ENCODE measurements at regions not wholly inside any gene's neighbourhood (a gene's known extent, or its start where the extent isn't known, plus 50 kb on each side); places are given as distances from the start of the nearest gene placed in this dataset.

- no peak for DNase-seq (ENCODE audit: low read depth)
- in situ Hi-C loops (cut with HindIII; ENCODE audit: low pct_unique_long_range_greater_than_20kb, low sequenced_read_pairs), result no loop called here
Observed at GRCh38 chr19:23855676-23856075, 59.0 kb upstream of the ZNF726 start.

GRCh38 chr19:23851966-23852365 is 62.7 kb upstream of the ZNF726 start:
- no peak for DNase-seq (ENCODE audit: low read depth)
- in situ Hi-C loops (cut with HindIII; ENCODE audit: low pct_unique_long_range_greater_than_20kb, low sequenced_read_pairs), result no loop called here

- in situ Hi-C loops (cut with HindIII; ENCODE audit: low pct_unique_long_range_greater_than_20kb, low sequenced_read_pairs), result no loop called here
- DNase-seq (ENCODE audit: low read depth), result no peak
Observed at GRCh38 chr19:23832717-23833327, 74.1 kb upstream of the ZNF681 start.

- DNase-seq (ENCODE audit: low read depth), result peak; percentile 40
- in situ Hi-C loops (cut with HindIII; ENCODE audit: low pct_unique_long_range_greater_than_20kb, low sequenced_read_pairs), result no loop called here
Observed at GRCh38 chr19:23823952-23824389, 65.3 kb upstream of the ZNF681 start.

- DNase-seq (ENCODE audit: low read depth), result no peak
- in situ Hi-C loops (cut with HindIII; ENCODE audit: low pct_unique_long_range_greater_than_20kb, low sequenced_read_pairs), result no loop called here
Observed at GRCh38 chr19:23822735-23823134, 64.0 kb upstream of the ZNF681 start.

GRCh38 chr19:23817519-23817918 is 58.8 kb upstream of the ZNF681 start:
- in situ Hi-C loops (cut with HindIII; ENCODE audit: low pct_unique_long_range_greater_than_20kb, low sequenced_read_pairs), result no loop called here
- DNase-seq (ENCODE audit: low read depth), result peak; percentile 18

GRCh38 chr19:23810496-23810895 is 51.8 kb upstream of the ZNF681 start:
- DNase-seq (ENCODE audit: low read depth), result no peak
- in situ Hi-C loops (cut with HindIII; ENCODE audit: low pct_unique_long_range_greater_than_20kb, low sequenced_read_pairs), result no loop called here

Data from Caki2 (cell line).